H9 (cell line): ENCODE measurements at regions not wholly inside any gene's neighbourhood (a gene's known extent, or its start where the extent isn't known, plus 50 kb on each side); places are given as distances from the start of the nearest gene placed in this dataset.

Source experiments
- DNase-seq: peaks from one replicate; pipeline ENCODE4 v3.0.0-alpha.2; 2017
- H2AFZ ChIP-seq: one replicate; pipeline ENCODE4 v1.6.1; 2013; ENCODE audit warnings: mild to moderate bottlenecking, low read length, control low read depth, moderate library complexity
- H2AK5ac ChIP-seq: 2 replicates; pipeline ENCODE4 v1.6.1; 2013; ENCODE audit warnings: low read length, control low read depth, mixed read lengths; ENCODE audit not compliant: insufficient read length
- H2BK120ac ChIP-seq: one replicate; pipeline ENCODE4 v1.6.1; 2013; ENCODE audit warnings: low read depth, mild to moderate bottlenecking, low read length, control low read depth, inconsistent platforms; ENCODE audit not compliant: poor library complexity, severe bottlenecking
- H2BK12ac ChIP-seq: 2 replicates; pipeline ENCODE4 v1.6.1; 2013; ENCODE audit warnings: low read length, control low read depth, mixed read lengths, low read depth; ENCODE audit not compliant: insufficient read length
- H2BK15ac ChIP-seq: 2 replicates; pipeline ENCODE4 v1.6.1; 2013; ENCODE audit warnings: low read depth, low read length, control low read depth
- H2BK20ac ChIP-seq: one replicate; pipeline ENCODE4 v1.6.1; 2013; ENCODE audit warnings: low read depth, mild to moderate bottlenecking, low read length, control low read depth, inconsistent platforms; ENCODE audit not compliant: poor library complexity, severe bottlenecking
- H2BK5ac ChIP-seq: 2 replicates; pipeline ENCODE4 v1.6.1; 2013; ENCODE audit warnings: low read length, control low read depth, mixed read lengths; ENCODE audit not compliant: insufficient read length
- H3K14ac ChIP-seq: 2 replicates; pipeline ENCODE4 v1.6.1; 2013; ENCODE audit warnings: low read length, control low read depth; ENCODE audit not compliant: insufficient read depth
- H3K18ac ChIP-seq: 2 replicates; pipeline ENCODE4 v1.6.1; 2013; ENCODE audit warnings: low read depth, mild to moderate bottlenecking, mixed read lengths, low read length, control low read depth; ENCODE audit not compliant: insufficient read length
- H3K23ac ChIP-seq: 2 replicates; pipeline ENCODE4 v1.6.1; 2013; ENCODE audit warnings: low read length, control low read depth, mixed read lengths, low read depth; ENCODE audit not compliant: insufficient read length
- H3K23me2 ChIP-seq: 2 replicates; pipeline ENCODE4 v1.6.1; 2013; ENCODE audit warnings: low read depth, mild to moderate bottlenecking, mixed read lengths, low read length, control low read depth; ENCODE audit not compliant: insufficient read length, poor library complexity, severe bottlenecking
- H3K27ac ChIP-seq: 2 replicates; pipeline ENCODE4 v1.5.1; 2013; ENCODE audit warnings: low read length, control low read depth, mixed read lengths, low read depth; ENCODE audit not compliant: insufficient read length
- H3K27me3 ChIP-seq: 2 replicates; pipeline ENCODE4 v1.6.1; 2013; ENCODE audit warnings: low read length, control low read depth, inconsistent platforms; ENCODE audit not compliant: insufficient read depth
- H3K4ac ChIP-seq: 2 replicates; pipeline ENCODE4 v1.6.1; 2013; ENCODE audit warnings: low read depth, mild to moderate bottlenecking, control low read depth, inconsistent platforms, low read length, moderate library complexity
- H3K4me1 ChIP-seq: 2 replicates; pipeline ENCODE4 v1.6.1; 2013; ENCODE audit warnings: low read length, control low read depth, inconsistent platforms; ENCODE audit not compliant: insufficient read depth
- H3K4me2 ChIP-seq: 2 replicates; pipeline ENCODE4 v1.6.1; 2013; ENCODE audit warnings: low read length, control low read depth, mixed read lengths; ENCODE audit not compliant: insufficient read length, insufficient read depth
- H3K56ac ChIP-seq: 2 replicates; pipeline ENCODE4 v1.6.1; 2013; ENCODE audit warnings: low read depth, mild to moderate bottlenecking, mixed read lengths, low read length, control low read depth; ENCODE audit not compliant: insufficient read length
- H3K79me1 ChIP-seq: 2 replicates; pipeline ENCODE4 v1.6.1; 2013; ENCODE audit warnings: low read depth, mild to moderate bottlenecking, moderate library complexity, low read length, control low read depth, inconsistent platforms; ENCODE audit not compliant: insufficient read depth, poor library complexity, severe bottlenecking
- H3K79me2 ChIP-seq: 2 replicates; pipeline ENCODE4 v1.6.1; 2013; ENCODE audit warnings: low read length, control low read depth, inconsistent platforms; ENCODE audit not compliant: insufficient read depth
- H3K9ac ChIP-seq: 2 replicates; pipeline ENCODE4 v1.6.1; 2013; ENCODE audit warnings: low read length, control low read depth, mixed read lengths; ENCODE audit not compliant: insufficient read length; ENCODE audit errors: extremely low read depth
- H3K9me3 ChIP-seq: one replicate; pipeline ENCODE4 v1.6.1; 2013; ENCODE audit warnings: low read depth, low read length, inconsistent platforms; ENCODE audit not compliant: control insufficient read depth
- H3T11ph ChIP-seq: one replicate; pipeline ENCODE4 v1.6.1; 2013; ENCODE audit warnings: mild to moderate bottlenecking, low read length, control low read depth, inconsistent platforms
- H4K20me1 ChIP-seq: one replicate; pipeline ENCODE4 v1.6.1; 2013; ENCODE audit not compliant: control insufficient read depth, insufficient read length, insufficient read depth
- H4K5ac ChIP-seq: 2 replicates; pipeline ENCODE4 v1.6.1; 2013; ENCODE audit warnings: low read depth, mild to moderate bottlenecking, mixed read lengths, low read length, control low read depth; ENCODE audit not compliant: insufficient read length
- H4K8ac ChIP-seq: replicated peaks from 2 replicates; pipeline ENCODE4 v1.6.1; 2013; ENCODE audit warnings: low read length, control low read depth, mixed read lengths, low read depth; ENCODE audit not compliant: insufficient read length
- H4K91ac ChIP-seq: 2 replicates; pipeline ENCODE4 v1.6.1; 2013; ENCODE audit warnings: low read depth, mild to moderate bottlenecking, moderate library complexity, mixed read lengths, low read length, control low read depth; ENCODE audit not compliant: insufficient read length
- H3K27ac Mint-ChIP-seq, 3 experiments: 2 replicates in 2 of 3; 3 replicates in 1 of 3; pipeline ENCODE4 v1.8.0; 2020 to 2021; ENCODE audit warnings: mixed read lengths in 3 of 3, mild to moderate bottlenecking in 1 of 3, moderate library complexity in 1 of 3
- H3K27me3 Mint-ChIP-seq: 2 replicates; pipeline ENCODE4 v1.8.0; 2021; ENCODE audit warnings: low read depth, mild to moderate bottlenecking, moderate library complexity, mixed read lengths
- H3K36me3 Mint-ChIP-seq, 3 experiments: 2 replicates in 2 of 3; 3 replicates in 1 of 3; pipeline ENCODE4 v1.8.0; 2020 to 2021; ENCODE audit warnings: low read depth in 3 of 3, mixed read lengths in 3 of 3; ENCODE audit not compliant: insufficient read depth in 1 of 3
- H3K4me1 Mint-ChIP-seq, 2 experiments: 2 replicates each; pipeline ENCODE4 v1.8.0; 2020; ENCODE audit warnings: mixed read lengths in 2 of 2
- H3K4me3 Mint-ChIP-seq, 2 experiments: 2 replicates in 1 of 2; 3 replicates in 1 of 2; pipeline ENCODE4 v1.8.0; 2020 to 2021; ENCODE audit warnings: mild to moderate bottlenecking in 2 of 2, mixed read lengths in 2 of 2, moderate library complexity in 1 of 2
- H3K9me3 Mint-ChIP-seq, 2 experiments: 2 replicates in 1 of 2; 3 replicates in 1 of 2; pipeline ENCODE4 v1.8.0; 2020; ENCODE audit warnings: mild to moderate bottlenecking in 2 of 2, mixed read lengths in 2 of 2, moderate library complexity in 1 of 2
- CTCF ChIP-seq: fragments of 200-600 bp; sonication (generic); conservative IDR thresholded peaks from 3 replicates; pipeline ENCODE4 v1.8.0; 2021; ENCODE audit warnings: antibody characterized with exemption, mild to moderate bottlenecking
- WGBS: extraction: QIAGEN DNeasy Blood & Tissue Kit; methylation state at CpG from one replicate; pipeline ENCODE4 v1.1.7; 2013; ENCODE audit warnings: missing lambda C conversion rate, low lambda C conversion rate, mixed read lengths; ENCODE audit not compliant: insufficient read length; ENCODE audit errors: extremely low coverage; 5-methylcytosine and 5-hydroxymethylcytosine counted together

GRCh38 chr10:83182076-83182475 is 957.2 kb upstream of the GHITM start:
- peaks cover 2 to 7% (median 3%) of the 10 kb centered on the region in 3 experiments; a peak in 3 of 7 replicates for H3K36me3 Mint-ChIP-seq
- H3K23me2 ChIP-seq: no peaks in the 10 kb centered on the region
- H3K4me2 ChIP-seq: no peak overlapping the region
- H2BK120ac ChIP-seq: no peak overlapping the region
- no peak overlapping the region for H3K4me3 Mint-ChIP-seq
- H3K56ac ChIP-seq: no peak overlapping the region
- H2AFZ ChIP-seq: no peak overlapping the region
- H3K14ac ChIP-seq: no peak overlapping the region
- no peak overlapping the region for H2BK5ac ChIP-seq
- WGBS: no CpG with 5 or more reads among the region's 2 CpGs
- no peaks in the 10 kb centered on the region for H3K79me2 ChIP-seq
- H4K91ac ChIP-seq: no peak overlapping the region
- H3K18ac ChIP-seq: no peak overlapping the region
- no peak overlapping the region for H4K8ac ChIP-seq
- H3T11ph ChIP-seq: no peak overlapping the region
- no peak overlapping the region for H3K9ac ChIP-seq
- no peak overlapping the region for H3K27ac Mint-ChIP-seq
- no peak overlapping the region for H2BK20ac ChIP-seq
- no peak overlapping the region for H3K4ac ChIP-seq
- H4K20me1 ChIP-seq: no peaks in the 10 kb centered on the region
- H3K9me3 Mint-ChIP-seq: peaks cover 6 to 18% of the 10 kb centered on the region in 2 experiments; a peak in 4 of 5 replicates
- H3K4me1 ChIP-seq: no peaks in the 10 kb centered on the region
- H2BK15ac ChIP-seq: no peak overlapping the region
- no peak overlapping the region for H3K23ac ChIP-seq
- H3K4me1 Mint-ChIP-seq: peaks cover 4% of the 10 kb centered on the region in 2 experiments; a peak in 1 of 4 replicates
- no peak overlapping the region for H2AK5ac ChIP-seq
- H3K9me3 ChIP-seq: no peaks in the 10 kb centered on the region
- no peak overlapping the region for H3K27ac ChIP-seq
- H2BK12ac ChIP-seq: no peak overlapping the region
- DNase-seq: no peak
- no peak for TF ChIP-seq CTCF
- H3K27me3 ChIP-seq: no peaks in the 10 kb centered on the region
- no peaks in the 10 kb centered on the region for H3K79me1 ChIP-seq
- H4K5ac ChIP-seq: no peak overlapping the region
- H3K27me3 Mint-ChIP-seq: no peaks in the 10 kb centered on the region
